Hematopoietic multipotent progenitor cell treated with erythropoietin and hydrocortisone succinate and interleukin-3 and kit ligand, for 4 days (in vitro differentiated cells): ENCODE measurements at regions not wholly inside any gene's neighbourhood (a gene's known extent, or its start where the extent isn't known, plus 50 kb on each side); places are given as distances from the start of the nearest gene placed in this dataset.

Experiments used
- DNase-seq: peaks from one replicate; pipeline ENCODE4 v3.0.0-alpha.2; 2015

DNA sequence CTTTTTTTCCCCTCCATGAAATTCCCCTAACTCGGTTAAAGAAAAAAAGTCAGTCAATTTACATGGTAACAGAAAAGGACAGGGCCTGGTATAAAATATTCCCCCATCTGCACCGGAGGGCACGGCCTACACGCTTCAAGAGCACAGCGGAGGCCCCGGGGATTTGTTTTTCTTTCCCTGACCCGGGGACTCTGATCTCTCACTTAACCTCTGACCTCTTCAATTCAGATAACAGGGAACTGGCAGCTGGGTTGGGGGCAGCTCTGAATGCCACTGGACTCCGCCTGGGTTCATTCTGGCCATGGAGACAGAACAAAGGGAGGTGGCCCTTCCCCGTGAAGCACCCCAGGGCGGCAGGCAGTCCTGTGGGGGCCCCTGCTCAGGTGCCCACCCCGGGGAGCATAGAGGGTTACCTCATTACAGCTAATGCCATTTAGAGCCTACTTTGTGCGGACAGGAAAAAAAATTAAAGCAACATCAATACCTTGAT lies 257.5 kb downstream of the SHQ1 start:
- no peak for DNase-seq

DNA sequence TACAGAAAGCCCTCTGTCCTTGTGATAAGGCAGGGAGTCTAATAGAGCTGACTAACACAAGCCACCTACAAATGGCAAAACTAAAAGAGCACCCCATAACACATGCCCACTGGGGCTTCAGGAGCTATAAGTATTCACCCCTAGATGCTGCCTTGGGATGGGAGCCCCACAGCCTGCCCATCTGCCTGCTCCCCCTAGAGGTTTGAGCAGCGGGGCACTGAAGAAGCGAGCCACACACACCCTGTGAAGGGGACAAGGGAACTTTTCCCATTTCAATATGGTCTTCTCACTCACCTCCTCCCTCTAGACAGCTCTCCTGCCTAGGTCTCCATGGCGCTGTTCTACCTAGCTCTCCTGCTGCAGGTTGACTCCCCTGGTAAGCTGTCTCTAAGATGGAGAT lies 261.0 kb downstream of the SHQ1 start:
- peak; percentile 24 for DNase-seq

DNA sequence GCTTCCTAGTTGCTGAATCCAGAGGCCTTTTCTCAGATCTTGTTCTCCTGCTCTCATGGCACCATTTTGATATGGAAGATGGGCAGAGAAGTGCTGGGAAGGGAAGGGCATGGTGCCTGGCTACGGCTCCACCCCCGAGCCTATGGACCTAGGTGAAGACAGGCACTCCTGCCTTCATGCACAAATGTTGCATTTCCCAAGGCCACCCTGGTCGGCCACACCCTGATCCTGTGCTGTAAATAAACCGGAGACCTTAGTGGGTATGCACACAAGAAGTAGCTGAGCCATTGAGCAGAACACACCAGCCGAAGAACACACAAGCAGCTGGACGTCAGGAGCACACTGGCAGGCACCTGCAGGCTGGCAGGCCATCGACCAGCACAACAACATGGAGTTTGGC lies 261.6 kb downstream of the SHQ1 start:
- no peak for DNase-seq

DNA sequence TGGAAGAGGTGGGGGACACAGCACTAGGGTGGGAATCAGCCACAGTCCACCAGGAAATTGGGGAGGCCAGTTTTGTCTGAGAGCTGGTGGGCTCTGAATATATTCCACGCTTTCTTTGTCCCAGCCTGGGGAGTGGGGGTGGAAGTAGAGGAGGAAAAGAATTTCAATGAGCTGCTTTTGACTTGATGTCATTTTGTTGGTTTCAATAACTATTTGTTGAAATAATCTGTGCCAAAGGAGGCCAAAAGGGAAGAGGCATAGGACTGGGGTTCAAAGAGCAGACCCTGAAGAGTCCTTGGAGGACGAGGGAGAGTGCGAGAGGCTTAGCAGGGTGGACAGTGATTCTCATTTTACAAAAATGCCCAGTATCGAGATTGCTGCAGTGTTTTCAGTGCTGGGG lies 262.3 kb downstream of the SHQ1 start:
- DNase-seq: no peak

DNA sequence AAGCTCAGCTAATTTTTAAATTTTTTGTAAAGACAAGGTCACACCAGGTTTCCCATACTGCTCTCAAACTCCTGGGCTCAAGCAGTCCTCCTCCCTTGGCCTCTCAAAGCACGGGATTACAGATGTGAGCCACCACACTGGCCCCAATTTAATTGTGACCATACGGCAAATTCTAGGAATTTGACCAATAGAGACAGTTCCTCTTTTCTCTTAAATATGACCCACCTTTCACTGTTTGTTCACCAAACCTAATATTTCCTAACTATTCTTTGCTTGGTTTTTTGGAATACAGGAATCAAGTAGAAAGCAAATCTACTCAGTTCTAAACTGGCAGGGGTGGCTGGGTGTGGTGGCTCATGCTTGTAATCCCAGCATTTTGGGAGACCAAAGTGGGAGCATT lies 264.0 kb downstream of the SHQ1 start:
- DNase-seq: no peak

DNA sequence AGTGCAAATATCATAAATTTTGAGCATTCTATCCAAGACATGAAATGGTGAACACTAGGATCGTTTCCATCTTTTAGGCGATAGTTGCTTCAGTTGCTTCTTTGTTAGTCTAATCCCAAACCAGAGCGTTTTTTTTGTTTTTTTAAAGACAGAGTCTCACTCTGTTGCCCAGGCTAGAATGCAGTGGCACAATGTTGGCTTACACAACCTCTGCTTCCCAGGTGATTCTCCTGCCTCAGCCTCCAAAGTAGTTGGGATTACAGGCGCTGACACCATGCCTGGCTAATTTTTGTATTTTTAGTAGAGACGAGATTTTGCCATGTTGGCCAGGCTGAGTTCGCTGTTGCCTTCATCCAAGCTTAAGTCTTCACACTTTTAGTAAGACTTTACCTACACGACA lies 265.3 kb downstream of the SHQ1 start:
- DNase-seq: no peak

DNA sequence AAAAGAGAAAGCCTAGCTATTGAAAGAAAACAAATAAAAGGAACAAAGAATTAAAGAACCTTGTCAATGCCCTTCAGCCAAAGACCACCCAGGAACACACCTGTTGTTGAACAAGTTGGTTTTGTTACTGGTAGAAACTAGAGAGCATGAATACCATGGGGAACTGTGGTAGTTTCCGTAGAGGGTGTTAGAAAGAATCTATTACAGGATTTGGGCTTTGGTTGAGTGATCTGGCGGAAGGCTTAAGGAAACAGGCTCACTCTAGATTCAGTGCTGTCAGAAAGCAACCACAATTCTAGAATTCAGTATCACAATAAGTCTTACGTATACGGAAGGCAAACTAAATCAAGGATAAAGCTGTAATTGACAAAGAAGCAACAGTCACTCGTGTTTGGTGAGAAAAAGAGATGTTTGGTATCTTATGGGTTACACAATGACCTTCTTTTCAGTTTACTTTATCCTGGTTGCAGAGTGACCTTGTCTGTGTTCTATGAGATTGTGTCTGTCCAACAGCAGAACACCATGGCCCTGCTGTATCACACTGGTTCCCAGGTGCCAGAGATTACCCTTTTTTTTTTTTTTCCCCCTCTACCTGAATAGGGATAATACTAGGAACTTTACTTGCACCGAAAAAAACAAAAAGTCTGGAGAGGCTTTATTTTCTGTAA lies 265.9 kb downstream of the SHQ1 start:
- peak; percentile 32 for DNase-seq

DNA sequence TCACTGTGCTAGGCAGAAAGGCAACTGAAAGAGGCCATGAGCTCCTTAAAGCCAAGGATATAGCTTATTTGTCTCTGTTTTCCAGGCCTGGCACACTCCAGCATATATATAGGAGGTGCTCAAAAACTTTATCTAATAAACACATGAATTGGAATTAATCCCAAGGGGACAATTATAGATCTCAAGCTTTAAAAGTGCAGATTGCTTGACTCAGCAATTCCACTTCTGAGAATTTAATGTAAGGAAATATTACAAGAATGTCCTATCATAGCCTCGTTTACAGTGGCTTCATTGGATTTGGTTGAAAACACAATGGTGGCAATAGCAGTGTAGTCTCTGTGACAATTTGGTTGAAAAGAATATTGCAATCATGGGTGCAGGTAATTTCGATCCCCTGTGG lies 267.3 kb downstream of the SHQ1 start:
- DNase-seq: peak; percentile 30

DNA sequence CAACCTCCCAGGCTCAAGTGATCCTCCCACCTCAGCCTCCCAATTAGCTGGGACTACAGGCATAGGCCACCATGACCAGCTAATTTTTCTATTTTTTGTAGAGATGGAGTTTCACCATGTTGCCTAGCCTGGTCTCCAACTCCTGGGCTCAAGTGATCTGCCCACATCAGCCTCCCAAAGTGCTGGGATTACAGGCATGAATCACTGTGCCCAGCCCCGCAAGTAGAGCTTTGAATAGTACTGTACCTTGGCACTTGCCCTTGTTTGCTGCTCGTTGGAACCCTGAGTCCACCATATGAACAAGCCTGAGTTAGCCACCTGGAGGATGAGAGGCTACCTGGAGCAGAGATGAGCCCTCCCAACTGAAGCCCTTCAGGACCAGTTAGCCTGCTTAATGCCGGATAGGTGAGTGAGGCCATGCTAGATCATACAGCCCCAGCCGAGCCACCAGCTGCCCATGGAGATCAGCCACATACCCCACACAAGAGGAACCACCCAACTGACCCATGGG lies 267.9 kb downstream of the SHQ1 start:
- no peak for DNase-seq

DNA sequence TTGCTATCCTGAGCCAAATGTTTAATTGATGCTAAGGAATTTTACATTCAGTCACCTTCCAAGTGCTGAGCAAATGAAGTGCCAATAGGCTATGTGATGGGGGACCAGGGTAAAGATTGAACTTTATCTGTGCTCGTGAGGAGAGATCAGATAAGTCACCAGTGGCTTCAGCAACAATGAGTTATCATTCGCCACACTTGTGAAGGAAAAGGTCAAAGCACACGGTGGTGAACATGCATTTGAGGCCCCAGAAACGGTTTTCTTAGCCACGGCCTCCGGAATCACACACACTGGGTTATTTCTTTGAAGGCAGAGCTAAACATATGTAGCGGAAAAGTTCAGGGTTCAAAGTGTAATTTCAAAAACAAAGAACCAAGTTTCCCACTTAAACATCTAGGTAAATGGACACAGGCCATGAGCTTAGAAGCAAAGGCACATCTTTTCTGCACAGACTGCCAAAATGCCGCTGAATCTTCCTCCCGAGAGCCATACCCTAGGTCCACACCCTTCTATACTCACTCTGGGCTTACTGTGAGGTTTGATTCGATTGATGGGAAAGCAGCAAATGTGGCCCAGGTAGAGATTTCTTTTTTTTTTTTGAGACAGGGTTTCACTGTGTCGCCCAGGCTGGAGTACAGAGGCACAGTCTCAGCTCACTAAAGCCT lies 268.5 kb downstream of the SHQ1 start:
- peak; percentile 52 for DNase-seq

DNA sequence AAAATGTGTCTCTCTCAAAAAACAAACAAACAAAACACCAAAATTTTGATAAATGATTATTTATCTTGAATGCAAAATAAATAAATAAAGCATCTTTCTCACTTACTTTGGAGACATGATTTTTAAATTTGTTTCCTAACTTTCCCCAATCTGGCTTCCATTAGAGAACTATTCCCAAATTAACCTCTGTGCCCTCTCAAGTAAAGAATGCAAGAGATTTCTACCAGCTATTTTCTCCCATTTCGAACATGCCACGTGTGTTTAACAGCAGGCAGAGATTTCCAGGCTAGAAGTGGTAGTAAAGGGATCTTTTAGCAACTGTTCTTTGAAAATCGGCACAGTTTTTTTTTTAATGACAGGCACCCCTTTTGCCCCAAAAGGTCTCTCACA lies 269.1 kb downstream of the SHQ1 start:
- DNase-seq: no peak

DNA sequence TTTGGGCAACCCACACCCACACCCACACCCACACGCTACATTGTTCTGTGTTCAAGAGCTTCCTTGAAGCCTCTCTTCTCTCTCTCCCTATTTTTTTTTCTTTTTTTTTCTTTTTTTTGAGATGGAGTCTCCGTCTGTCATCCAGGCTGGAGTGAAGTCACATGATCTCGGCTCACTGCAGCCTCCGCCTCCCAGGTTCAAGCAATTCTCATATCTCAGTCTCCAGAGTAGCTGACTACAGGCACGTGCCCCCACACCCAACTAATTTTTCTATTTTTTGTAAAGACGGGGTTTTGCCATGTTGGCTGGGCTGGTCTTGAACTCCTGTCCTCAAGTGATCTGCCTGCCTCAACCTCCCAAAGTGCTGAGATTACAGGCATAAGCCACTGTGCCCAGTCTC lies 271.1 kb downstream of the SHQ1 start:
- no peak for DNase-seq

DNA sequence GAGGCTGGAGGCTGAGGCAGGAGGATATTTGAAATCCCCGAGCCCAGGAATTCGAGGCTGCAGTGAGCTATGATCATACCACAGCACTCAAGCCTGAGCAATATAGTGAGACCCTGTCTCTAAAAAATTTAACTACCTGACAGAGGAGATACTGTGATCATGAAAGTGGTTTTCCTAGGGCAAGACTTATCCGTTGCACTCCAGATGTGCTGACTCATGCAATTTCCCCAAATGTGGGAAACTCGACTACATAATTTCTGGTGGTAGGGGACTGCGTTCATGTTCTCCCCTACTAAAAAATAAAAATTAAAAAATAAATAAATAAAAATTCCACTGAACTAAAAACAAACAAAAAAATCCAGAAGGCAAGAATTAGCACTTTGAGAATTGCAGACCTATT lies 271.7 kb downstream of the SHQ1 start:
- DNase-seq: peak; percentile 48

DNA sequence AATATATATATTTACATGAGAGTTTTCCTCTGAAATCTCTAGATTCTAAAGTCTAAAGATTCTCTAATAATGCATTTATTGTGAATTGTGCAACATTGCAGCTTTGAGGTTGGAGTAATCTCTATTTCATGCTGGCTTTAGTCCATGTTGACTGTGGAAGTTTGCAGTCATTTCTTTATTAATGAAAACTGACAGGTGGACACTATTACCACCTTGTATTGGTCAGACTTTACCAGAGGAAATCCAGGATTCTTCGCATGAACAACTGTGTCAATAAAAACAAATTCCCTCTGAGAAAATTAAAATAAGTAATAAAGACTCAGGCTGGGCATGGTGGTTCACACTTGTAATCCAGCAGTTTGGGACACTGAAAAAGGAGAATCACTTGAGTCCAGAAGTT lies 274.1 kb downstream of the SHQ1 start:
- no peak for DNase-seq

DNA sequence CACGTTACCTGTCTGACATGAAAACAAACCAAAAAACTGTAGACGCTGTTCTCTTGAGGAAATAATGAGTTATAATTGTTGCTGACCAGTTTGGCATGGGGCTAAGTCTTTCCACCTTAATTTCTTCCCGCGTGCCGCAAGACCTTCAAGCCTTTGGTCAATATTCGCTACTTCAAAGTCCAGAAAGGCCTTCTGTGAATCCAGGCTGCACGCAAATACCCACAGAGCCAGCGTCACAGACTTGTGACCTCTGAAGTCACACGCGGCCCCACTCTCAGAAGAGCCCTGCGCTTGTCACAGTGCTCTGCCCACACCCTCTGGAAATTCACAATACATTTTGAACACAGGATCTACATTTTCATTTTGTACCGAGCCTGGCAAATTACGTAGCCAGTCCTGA lies 275.2 kb downstream of the SHQ1 start:
- DNase-seq: no peak

DNA sequence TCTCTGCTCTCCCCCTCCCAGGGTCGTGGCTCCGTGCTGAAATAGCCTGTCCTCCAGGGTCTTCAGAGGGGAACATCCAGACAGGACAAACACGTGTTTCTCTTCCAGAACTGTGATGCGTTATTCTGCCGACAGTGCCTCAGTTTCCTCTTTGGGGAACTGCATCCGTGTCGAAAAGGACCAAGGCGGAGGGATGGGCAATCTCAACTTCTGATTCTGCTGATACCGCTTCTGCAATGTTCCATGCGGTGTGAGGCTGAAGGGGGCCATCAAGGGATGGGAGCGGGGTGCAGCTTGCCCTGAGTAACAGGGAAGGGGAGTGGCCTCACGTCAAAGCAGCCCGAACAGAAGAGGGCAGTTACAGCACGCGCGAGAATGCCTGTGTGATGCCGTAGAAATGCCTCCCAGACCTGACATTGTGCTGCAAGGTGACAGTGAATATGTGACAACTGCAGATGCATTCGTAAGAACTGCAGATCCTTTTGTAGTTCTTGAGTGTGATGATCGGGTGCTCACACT lies 275.7 kb downstream of the SHQ1 start:
- no peak for DNase-seq

DNA sequence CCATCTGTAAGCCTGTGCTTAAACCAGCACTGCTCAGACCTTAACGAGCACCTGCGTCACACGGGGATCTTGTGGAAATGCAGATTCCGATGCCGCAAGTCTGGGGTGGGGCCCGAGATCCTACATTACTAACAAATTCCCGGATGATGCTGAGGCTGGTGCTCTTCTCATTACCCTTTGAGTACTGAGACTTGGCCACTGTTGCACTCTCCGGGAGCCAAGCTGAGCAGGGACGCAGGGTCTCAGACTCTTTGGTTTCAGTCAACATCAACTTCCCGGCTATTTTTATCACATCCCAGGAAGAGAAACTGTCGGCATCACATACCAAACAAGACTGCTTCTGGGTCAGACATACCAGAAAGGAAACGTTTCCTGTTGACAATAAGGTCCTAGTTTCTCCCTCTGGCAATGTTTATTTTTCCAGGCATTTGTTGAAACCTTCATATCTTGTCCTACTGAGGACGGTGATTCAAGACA lies 276.6 kb downstream of the SHQ1 start:
- DNase-seq: no peak

DNA sequence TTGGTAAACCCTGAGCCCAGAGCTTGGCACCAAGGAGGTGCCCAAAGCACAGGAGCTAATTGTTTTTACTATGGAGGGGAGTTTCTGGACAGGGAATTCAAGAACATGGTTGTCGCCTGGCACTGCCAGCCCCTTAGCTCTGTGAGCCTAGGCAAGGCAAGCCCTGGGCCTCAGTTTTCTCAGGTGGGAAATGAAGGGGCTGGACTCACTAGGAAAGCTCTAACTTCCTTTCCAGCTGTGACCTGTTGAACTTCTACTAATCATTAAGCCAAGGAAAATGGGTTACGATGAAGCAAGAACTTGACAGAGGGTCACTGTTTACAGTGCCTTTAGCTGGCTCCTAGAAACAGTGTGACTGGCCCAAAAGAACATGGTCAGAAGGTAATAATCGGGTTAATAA lies 277.2 kb downstream of the SHQ1 start:
- DNase-seq: no peak

DNA sequence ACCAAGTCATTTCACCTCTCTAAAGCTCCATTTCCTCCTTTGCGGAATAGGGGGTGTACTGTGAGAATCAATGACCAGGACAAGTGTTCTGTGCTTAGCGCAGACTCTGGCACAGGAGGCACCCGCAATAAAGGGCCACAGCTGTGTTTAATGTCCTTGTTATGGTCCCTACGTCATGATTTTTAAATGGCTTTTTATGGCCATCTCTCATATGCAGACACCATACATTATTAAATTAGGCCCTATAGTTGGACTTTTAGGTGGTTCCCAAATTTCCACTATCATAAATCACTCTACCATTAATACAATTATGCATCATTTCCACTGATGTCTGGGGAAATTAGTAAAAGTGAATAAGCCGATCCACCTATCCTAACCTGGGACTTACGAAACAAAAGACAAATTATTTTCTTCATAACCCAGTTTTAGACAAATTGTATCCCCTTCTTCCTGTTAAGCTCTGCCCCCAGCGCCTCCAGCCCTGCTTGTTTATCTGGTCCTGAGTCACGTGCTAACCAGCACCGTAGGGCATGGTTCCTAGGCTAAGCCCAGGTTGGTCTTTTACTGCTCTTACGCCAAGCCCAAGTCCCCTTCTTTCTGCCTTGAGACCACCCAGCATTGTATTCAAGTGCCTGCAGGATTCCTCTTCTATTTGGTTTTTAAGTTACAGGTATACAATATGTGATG lies 278.3 kb downstream of the SHQ1 start:
- DNase-seq: no peak

DNA sequence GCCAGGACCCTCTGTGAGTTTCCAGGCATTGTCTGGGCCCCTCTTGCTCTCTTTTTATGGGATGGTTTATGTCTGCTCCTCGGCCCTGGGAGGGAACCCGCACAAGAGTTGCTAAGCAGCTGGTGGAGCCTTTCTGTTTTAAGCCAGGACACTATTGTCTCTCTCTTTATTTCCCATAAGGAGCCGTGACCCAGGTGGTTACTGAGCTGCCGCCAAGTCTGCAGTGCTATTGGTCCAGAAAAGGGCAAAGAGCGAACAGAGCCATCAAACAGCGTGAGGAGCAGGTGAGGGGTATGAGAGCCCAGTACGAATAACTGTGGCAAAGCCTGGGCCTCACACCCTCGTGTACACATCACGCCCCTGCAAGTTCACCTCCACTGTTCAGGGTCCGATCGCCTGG lies 280.2 kb downstream of the SHQ1 start:
- DNase-seq: no peak

DNA sequence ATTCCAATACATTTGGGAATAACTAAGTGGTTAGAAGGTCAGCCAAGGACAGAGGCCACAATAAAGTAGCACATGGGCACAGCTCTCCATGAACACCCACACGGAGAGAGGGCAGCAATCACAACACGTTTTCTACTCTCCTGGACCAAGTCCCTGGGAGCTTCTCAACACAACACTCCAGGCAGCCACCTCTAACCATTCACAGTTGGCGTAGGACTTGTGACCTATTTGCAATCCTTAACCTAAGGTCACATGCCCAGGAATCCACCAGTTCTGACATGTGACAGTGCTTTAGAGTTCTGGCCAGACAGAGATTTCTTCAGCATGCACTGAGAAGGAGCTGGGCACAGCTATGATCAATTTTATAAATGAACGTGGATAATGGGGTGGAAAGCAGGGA lies 280.8 kb downstream of the SHQ1 start:
- DNase-seq: no peak

DNA sequence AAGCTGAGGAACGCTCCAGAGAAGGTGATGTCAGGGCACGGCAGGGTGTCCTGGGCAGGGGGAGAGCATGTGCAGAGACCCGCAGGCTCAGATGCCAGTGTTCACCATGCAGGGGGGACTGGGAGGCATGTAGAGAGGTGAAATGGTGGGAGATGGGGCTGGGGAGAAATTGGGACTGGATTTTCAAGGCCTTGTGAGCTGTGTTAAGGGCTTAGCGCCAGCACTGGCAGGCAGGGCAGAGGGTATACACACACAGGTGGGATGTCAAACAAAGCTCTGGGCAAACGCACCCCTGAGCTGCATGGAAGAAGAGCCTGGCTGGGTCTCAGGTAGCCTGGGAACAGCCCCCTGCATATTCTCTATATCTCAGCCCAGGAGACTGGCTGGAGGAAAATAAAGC lies 282.7 kb downstream of the SHQ1 start:
- DNase-seq: no peak

DNA sequence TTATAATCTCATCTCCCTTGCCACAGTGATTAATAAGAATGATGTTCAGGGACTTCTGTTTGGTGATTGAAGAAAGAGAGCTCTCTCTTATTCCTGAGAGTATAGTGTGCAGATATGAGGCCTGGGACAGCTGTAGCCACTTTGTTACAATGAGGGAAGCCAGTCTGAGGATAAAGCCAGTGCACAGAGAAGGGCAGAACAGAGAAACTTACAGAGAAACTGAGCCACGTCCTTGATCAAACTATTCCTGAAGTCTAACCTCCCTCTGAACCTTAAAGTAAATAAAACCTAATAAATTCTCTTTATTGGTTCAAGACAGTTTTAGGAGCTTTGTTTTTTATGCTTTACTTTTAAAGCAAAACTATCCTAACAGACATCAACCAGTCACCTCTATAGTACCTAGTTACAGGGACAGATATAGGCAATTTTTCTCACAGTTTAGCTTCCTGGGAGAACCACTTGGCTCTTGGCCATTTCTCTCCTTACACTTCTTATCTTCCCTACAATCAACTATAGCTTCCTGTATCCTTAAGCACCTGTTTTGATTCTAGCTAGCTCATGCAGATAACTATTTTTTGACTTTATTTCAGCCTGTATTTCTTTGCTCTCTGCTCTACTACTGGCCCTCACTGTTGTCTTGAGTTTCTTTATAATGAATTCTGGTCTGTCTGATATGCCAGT lies 284.4 kb downstream of the SHQ1 start:
- no peak for DNase-seq
